Upper lobe of left lung (tissue), 4 donors: ENCODE measurements at regions not wholly inside any gene's neighbourhood (a gene's known extent, or its start where the extent isn't known, plus 50 kb on each side); places are given as distances from the start of the nearest gene placed in this dataset.

ENCODE experiments used
- CTCF ChIP-seq, 6 experiments: fragments of 450-650 bp in 4 of 6; fragments of 200-600 bp in 2 of 6; sonication (generic) in 2 of 6; IDR thresholded peaks; one replicate each; pipeline ENCODE4 v1.5.1; 2016 to 2019; ENCODE audit warnings: antibody characterized with exemption in 6 of 6
- EP300 ChIP-seq, 4 donors: sonication (generic); formaldehyde crosslinking; IDR thresholded peaks; one replicate each; pipeline ENCODE4 v1.5.1; 2017; ENCODE audit warnings: antibody characterized with exemption in 4 of 4, control low read depth in 2 of 4
- POLR2A ChIP-seq, 4 donors: fragments of 450-650 bp; IDR thresholded peaks; one replicate each; pipeline ENCODE4 v1.5.1; 2016 to 2017; ENCODE audit warnings: antibody characterized with exemption in 4 of 4, mild to moderate bottlenecking in 2 of 4
- POLR2AphosphoS5 ChIP-seq, 2 donors: sonication (generic); formaldehyde crosslinking; IDR thresholded peaks; one replicate each; pipeline ENCODE4 v1.5.1; 2017; ENCODE audit warnings: antibody characterized with exemption in 2 of 2

GRCh38 chrX:5057786-5058185 is 1170.9 kb downstream of the NLGN4X start:
- TF ChIP-seq CTCF (IDR thresholded peaks at IDR 0.05) (no peak), POLR2AphosphoS5 (IDR thresholded peaks at IDR 0.05) (no peak), EP300 (IDR thresholded peaks at IDR 0.05) (no peak), POLR2A (IDR thresholded peaks at IDR 0.05) (no peak)
